LoVo (cell line): ENCODE measurements at regions not wholly inside any gene's neighbourhood (a gene's known extent, or its start where the extent isn't known, plus 50 kb on each side); places are given as distances from the start of the nearest gene placed in this dataset.

Source experiments
- DNase-seq: peaks from one replicate; pipeline ENCODE4 v3.0.0-alpha.2; 2016; ENCODE audit warnings: low spot score

DNA sequence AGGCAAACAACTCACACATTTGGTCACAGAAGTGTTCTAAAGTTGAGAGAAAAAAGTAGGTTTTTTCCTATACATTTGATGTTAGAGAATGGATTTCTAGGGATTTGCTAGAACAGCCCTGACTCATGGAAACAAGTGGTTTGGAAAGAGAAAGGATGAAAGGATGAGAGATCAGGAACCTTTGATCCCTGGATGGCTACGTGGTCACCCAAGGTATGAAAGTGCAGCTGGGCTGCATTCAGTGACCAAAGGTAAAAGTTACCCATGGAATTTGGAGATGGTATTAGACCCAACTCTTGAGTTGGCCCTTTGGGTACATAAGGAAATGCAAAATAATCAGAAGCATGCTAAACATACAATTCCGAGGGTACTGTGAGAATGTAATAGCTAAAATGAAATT is 61.3 kb upstream of the SPIN1 start:
- DNase-seq: no peak

DNA sequence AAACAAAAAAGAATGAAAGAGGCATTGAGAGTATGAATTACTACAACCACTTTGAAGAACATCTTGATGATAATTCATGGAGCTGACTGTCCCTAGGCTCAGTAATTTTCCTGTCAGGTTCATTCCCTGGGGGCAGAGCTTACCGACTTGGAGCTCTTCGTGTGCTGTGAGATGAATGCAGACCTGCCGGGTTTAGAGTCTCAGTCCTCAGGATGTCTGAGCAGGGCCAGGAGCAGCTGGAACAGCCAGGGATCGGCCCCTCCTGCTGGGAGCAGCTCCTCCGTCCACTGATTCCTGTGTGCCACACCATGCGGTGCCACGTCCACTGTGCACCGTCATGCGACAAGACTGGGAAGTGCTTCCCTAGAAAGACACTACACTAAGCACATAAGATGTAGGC is 62.2 kb upstream of the SPIN1 start:
- no peak for DNase-seq

DNA sequence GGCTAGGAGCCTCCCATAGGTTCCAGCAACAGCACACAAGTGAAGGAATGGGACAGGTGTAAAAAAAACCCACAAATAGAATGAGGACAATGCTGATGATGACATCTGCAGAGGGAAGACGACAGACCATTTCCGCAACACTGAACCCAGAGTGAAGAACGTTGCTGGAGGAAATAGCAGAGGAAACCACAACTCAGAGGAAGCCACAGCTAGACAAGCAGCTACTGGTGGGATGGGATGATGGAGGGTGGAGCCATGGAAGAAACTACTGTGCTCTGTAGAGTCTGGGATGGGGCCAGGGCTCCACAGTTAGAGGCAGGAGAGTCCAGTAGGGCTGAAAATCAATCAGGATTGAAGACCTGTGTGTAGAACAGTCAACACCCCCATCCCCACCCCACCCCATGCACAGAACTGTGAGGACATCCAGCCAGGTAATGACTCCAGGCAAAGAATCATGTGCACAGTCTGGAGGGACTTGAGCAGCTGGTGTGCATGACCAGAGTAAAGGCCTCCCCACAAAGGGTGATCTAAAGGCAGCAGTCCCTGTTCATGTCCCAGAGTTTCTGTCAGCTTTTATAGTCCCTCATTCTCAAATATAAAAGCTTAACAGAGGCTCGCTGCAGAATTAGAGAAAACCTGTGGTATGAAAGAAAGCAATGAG is 65.2 kb upstream of the SPIN1 start:
- no peak for DNase-seq

DNA sequence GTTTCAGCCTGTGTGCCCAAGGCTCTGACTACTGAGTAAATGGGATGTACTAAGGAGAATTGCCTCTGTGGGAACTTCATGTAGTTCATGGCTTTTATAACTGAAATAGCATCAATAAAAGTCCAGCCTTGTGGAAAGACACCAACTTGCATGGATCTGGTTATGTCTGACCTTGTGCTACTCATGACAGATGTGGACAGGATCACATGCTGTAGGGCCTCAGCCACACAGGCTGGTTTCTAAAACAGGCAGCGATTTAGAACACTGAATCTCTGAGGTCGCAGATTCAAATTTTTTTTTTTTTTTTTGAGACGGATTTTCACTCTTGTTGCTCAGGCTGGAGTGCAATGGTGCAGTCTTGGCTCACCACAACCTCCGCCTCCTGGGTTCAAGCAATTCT is 66.5 kb upstream of the SPIN1 start:
- DNase-seq: no peak

DNA sequence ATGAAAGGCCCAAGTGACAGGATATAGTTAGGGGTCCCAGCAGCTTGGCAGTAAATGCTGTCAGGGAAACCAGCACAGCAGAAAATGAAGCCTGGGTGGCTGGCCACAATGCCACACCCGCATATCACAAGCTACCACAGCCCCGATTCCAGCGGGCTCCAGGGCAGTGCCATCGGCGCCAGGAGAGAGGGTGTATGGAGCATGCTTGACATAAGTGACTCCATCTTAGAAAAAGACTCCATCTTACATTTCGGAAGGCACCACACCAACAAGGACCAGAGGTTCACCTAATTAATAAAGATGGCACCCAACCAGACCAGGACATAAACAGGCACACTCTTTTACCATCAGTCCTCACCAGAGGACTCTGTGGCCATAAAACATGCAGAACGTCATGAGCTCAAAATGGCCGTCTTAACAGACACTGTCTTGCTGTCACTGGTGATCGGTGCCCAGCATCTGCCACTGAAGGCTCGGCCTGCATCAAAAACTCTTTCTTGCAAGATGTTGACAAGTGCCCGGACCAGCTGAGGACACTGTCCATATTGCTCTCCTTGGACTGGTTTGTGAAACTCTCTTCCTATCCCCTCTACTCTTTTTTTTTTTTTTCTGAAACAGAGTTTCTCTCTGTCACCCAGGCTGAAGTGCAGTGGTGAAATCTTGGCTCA is 67.4 kb upstream of the SPIN1 start:
- no peak for DNase-seq

DNA sequence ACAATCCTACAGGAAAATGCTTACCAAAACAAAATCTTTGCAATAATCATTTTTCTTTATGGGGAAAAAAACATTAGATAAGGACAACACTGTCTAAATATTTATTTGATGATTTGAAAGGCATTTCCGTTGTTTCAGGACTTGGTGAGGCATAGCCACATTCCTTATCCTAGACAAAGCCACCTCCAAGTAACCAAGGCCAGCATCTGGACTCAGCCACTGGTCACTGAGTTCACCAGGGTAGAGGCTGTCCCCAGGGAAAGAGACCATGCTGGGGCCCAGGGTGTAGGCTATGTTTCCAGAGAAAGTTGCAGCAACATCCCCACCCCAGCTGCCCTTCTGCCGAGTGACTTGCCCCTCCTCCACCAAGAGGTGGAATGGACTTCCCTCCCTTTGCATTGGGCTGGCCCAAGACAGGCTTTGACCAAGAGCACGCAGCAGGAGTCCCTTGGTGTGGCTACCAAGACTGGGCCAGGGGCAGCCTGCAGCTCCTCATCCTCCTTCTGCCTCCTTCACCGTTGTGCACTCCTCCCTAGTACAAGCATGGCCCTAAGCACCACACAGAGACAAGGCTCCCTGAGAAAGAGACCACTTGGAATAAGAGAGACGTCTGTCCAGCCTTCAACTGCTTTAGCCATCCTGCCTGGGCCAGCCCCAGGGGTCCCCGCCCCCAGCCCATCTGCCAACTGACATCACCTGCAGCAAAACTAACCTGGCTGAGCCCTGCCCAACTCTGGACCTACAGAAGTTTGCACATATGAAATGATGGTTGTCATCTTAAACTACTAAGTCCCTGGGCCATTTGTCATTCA is 68.1 kb upstream of the SPIN1 start:
- no peak for DNase-seq

DNA sequence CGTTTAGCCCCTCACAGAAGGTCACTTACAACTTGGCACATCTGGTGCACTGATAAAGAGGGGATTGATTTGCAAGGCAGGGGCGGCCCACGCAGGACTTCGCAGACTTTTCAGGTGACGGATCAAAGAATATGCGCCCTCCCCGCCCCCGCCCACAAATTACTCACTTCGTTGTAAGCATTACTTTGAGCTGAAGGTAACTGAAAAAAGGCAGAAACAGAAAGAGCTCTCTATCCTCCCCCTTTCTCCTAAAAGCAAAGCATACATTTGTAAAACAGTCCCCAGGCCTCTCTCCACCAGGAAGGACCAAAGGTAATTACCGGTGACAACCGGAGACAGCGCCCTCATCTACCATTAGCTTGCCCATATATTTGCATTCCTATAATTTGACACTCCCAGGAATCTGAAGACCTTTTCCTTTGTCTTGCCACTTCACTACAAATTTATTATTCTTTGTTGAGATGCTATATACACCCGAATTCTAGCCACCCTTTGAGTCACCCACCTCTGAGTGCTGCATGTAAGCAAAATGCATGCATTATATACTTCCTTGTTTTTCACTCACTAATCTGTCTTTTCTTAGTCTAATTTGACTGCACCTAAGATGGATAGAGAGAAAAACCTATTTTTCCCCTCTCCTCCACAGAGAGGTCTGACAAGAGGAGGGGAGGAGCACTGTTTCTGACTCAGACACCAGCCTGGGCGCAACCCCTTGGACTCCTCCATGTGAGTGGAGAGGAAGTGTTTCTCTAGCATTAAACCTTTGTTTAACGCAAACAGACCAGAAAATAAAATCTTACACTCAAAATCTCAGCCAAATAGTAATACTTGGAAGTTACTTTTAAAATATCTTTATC is 74.7 kb upstream of the SPIN1 start:
- no peak for DNase-seq

DNA sequence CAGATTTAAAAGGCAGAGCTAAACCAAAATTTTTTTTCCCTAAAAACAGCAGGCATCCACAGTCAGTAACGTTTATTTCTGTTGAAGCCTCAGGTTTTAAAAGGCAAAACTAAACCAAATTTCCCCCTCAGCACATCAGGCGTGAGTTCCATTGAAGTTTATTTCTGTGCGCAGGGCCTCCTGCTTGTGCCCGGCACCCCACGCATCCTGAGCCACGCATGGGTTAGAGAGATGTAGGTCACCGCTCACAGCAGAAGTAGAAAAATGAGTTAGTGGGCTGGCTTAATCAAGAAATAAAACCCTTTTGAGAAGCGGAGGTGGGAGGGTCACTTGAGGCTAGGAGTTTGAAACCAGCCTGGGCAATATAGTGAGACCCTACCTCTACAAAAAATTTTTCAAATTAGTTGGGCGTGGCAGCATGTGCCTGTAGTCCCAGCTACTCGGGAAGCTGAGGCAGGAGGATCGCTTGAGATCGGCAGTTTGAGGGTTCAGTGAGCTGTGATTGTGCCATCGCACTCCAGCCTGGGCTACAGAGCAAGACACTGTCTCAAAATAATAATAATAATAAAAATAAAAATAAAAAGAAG is 75.6 kb upstream of the SPIN1 start:
- DNase-seq: no peak

DNA sequence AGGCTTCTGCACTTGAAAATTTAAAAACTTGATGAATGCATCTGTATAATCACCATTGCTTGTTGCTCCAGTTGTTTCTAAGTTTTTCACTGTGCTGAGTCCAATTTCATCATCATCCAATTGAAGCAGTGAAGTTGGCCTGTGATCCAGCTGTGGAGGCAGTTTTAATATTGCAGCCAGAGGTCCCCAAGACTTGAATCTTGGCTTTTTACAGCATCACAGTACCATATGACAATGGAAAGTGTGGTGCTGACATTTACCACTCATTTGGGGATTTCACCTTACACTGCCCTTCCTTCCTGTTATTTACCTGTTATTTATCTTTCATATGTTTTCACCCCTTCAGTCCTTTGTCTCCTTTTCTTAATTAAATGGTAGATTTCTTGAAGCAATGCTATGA is 76.2 kb upstream of the SPIN1 start:
- DNase-seq: no peak

DNA sequence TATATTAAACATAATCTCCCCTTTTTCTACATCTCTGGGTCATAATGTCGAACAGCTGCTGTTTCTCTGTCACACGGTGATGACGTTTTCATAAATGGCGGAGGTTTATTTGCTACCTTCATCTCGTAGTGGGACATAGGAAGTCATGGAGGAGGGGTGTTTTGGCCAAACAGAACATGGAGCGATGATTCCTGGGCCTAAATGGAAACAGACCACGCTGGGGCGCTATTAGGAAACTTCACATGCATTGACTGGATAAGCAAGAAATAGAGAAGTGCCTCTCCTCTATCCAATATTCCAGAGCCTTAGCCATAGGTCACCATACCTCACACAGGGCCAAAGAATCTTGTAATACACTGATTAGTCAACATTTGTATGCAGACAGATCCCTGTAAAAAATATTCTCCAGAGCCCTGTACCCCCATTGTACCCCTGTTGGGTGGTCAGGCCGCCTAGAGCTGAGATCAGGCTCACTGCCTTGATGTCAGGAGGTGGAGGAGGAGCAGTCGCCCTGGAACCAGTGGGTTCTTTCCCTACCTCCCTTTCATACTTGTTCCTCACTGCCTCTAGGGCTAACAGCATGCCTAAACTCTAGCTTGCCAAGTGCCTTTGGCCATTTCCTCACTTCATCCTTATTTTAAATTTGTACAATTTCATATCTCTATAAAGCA is 77.8 kb upstream of the SPIN1 start:
- no peak for DNase-seq

DNA sequence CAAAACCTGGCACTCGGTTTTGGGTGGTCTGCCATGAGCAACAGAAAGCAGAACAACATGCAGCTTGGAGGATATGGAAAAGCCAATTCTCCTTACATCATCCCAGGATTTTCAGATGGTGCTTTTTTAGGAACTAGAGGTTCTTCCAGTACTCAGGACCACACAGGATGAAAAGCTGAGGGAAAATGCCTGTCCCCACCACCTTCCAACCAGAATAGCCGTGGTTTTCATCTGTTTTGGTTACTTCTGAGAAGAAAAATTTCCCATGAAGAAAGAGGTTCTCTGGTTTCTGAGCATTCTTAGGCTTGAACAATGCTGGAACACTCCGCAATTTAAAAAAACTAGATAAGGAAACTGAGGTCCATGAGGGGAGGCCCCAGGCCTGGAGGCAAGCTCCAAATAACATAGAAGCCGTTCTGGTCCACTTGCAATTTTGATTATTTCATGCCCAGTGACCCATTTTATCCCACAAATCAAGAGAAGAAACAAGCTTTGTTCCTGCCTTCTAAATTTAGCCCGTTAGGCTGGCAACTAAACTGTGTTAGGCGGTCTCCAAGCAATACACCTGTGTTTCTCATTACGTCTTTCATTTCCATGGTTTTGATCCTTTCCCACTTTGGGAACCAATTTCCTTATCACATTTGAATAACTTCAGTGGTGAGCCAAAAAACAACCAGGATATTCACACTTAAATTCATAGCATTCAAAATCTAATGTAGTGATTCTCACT is 79.2 kb upstream of the SPIN1 start:
- DNase-seq: no peak

DNA sequence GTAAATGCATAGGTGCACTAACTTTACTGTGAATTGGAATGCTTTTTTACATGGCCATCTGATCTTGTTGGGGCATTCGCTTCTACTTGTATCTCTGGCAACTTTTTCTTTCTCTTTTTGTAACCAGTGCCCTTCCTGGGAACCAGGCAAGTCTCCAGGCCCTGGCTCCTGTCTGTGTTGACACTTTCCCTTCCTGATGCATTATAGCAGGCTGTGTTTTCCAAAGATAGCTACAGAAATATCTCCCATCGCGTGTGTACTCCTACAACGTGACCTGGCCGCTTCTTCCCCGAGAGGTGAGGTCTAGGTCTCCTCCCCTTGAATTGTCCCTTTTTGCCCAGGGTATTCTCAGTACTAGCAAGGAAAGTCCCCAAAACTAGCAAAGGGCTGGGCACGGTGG is 81.1 kb upstream of the SPIN1 start:
- DNase-seq: no peak

DNA sequence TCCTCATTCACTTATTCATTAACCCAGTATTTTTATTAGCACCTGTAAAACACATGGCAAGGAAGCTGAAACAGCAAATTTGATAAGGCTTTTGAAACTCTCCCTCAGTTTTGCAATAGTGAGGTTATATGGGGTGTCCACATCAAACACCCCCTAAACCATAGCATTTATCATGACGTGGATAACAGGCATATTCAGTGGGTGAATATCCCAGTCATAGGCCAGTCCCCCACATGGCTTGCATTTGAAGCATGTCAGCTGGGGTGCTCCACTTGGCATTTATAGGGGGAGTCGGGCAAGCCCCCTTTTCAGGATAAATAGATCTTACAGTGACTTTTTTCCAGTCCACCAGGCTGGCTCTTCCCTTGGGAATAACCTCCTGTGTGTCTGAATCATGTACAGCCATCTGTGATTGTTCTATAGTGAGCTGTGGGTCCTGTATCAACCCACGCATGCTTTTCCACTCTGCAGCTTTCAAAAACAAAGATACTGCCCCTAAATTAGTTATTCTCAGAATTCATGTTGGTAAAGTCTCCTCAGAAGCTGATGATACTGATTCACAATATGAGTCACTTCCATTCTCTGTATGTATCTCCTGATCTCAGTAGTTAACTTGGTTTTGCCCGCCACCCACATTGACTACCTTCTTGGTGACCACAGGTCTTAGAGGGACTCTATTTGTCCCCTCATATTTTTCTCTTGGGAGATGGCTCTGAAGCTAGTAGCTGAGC is 84.4 kb upstream of the SPIN1 start:
- no peak for DNase-seq

DNA sequence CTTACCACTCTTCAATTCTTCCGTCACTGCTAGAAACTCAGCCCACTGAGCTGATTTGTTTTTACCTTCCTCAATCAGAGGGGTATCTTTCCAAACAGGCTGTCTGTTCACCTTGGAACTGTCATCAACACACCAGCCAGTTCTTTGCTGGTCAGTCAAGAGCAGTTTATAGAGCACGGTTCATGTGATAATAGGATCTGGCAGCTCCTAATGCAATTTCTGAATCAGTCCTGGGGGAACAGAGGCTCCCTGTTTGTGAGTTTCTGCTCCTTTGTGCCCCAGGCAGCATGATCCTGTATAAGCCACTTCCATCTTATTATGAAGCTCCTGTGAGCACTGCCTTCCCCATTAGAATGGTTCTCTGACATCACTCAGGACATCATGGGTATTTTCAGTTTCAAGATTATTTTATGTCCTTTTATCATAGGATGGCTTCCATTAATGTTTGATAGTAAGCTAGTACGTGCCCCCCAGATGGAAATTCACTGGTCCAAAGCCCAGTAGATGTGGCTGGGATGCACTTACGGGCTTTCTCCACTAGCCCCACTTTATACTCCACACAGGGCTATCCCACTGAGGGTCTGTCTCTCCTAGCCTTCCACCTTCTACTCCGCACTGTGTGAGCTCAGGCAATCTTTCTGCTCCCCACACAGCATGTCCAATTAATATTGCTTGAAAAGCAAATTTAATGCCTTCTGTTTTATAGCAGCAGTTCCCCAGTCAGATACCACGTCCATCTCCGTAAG is 85.5 kb upstream of the SPIN1 start:
- no peak for DNase-seq

DNA sequence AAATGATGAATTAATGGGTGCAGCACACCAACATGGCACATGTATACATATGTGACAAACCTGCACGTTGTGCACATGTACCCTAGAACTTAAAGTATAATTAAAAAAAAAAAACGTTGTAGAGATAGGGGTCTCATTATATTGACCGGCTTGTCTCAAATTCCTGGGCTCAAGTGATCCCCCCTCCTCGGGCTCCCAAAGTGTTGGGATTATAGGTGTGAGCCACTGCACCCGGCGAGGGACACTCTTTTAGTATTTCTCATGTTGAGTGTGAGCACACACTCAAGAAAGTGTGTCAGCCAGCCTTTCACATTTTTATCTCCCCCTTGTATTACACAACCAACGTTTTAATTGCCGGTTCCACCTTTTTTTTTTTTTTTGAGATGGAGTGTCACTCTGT is 87.7 kb upstream of the SPIN1 start:
- DNase-seq: no peak

DNA sequence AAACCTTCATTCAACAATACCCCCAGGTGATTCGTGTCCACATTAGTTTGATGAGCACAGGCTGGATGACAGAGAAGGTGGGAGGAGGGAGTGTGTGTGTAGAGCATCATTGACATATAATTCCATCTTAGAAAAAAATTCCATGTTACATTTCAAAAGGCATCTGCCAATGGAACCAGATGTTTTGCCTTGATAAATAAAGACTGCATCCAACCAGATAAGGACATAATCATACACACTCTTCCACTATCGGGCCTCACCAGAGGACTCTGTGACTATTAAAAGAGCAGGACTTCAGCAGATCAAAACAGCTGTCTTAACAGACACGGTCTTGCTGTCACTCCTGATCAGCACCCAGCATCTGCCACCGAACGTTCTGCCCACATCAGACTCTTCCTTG is 96.4 kb upstream of the SPIN1 start:
- no peak for DNase-seq

DNA sequence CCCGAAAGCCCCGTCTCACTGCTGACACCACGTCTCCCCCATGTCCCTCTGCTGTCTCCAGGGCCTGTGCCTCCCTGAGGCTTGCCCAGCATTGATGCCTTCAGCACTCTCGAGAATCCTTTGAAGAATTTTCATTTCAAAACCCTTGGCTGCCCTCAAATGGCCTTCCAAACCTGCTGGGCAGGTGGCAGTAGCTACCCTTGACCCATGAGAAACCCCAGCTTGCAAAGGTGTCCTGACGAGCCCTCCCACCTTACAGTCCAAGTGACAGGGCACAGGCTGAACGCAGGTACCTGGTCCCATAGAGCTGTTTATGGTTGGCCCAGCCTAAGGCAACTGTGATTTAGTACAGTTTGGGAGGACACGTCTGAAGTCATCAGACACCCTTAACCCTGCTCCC is 97.2 kb upstream of the SPIN1 start:
- DNase-seq: no peak

DNA sequence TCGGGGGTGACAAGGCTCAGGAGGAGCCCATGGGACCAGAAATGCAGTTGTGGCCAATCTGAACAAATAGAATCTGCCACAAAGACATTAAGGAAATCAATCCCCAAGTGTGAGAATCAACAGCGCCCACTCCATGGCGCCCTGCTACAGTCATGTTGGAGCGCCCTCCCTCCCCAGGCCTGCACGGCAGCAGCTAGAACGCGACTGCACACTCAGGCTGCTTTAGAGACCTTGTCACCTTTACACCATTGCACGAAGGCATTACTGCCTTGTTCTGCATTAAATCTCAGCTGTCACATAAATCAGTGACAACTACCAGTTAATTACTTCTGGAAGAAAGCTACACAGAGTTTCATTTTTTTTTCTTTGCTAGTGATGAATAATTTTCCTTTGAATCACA is 98.7 kb upstream of the SPIN1 start:
- DNase-seq: no peak

DNA sequence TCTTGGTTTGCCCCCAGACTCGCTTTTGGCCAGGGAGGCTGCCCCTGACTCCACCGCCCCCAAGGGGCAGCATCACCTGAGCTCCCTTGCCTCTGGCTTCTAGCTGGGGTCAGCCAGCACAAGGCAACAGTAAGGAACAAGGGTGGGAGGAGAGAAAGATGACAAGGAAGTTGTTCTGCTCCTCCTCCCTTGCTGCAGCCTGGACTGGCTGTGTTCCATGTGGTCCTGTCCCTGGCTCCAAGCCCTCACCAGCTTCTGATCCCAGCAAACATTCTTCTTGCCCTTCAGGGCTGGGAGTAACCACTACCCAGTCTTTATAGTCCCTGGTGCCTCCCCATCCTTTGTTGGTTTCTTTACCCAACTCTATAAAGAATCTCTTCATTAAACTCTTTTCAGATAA is 100.3 kb upstream of the SPIN1 start:
- no peak for DNase-seq
